ENCODE measurements at regions not wholly inside any gene's neighbourhood (a gene's known extent, or its start where the extent isn't known, plus 50 kb on each side); places are given as distances from the start of the nearest gene placed in this dataset.
"Not testable (repeated sequence)": the region's sequence is repeated elsewhere in the genome, so short reads cannot be mapped to it uniquely, and the experiment has no call there.

DNA sequence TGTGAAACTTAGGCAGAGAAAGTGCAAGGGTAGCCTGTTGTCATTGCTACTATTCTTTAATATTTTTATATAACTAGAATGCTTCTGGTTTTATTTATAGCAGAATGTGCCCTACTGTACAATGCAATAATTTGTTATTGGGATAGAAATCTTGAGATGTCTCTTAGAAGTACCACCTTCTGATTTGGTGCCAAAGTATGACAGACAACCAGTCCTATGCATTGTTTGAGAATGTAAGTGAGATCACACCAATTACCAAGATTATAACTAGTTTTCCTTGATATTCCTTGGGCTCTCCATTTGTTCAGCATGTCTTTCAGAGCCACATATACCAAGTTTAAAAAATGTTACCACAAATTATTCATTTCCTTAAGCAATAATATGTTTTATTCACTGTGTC is 399.7 kb downstream of the CPS1 start:
- no peak for DNase-seq (ENCODE audit: low read depth)

DNA sequence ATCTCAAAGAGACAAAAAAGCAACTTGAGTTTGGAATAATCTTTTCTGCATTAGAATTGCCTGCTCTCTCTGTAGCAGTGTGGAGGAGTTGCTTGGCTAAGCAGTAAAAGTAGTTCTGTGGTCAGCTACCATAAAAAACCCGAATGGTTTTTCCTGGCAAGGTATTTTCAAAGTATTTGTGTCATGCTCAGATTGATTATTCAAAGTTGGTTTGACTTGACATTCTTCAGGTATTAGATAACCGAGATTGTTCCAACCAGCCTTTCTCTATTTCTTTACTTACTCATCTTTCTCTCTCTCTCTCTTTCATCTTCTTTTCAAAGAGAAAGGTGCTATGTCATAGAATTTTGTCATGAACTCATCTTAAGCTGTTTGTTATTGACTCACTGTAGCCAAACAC is 404.9 kb downstream of the CPS1 start:
- no peak for DNase-seq (ENCODE audit: low read depth)

DNA sequence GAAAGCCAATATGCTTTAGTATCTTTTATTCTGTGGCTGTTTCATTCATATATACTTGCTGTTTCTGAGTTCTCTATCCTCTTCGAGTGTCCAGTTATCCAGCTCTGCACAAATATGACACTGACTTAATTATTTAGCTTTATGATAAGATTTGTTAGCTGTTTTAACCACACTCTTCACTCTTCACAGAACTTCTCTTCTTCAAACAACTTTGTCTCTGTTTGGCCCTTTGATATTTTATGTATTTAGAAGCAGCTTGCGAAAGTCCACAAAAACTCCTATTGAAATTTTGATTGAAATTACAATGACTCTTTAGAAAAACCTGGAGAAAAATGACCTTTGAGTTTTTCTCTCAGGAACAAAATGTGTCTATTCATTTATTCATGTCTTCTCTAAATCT is 407.0 kb downstream of the CPS1 start:
- DNase-seq (ENCODE audit: low read depth): no peak

DNA sequence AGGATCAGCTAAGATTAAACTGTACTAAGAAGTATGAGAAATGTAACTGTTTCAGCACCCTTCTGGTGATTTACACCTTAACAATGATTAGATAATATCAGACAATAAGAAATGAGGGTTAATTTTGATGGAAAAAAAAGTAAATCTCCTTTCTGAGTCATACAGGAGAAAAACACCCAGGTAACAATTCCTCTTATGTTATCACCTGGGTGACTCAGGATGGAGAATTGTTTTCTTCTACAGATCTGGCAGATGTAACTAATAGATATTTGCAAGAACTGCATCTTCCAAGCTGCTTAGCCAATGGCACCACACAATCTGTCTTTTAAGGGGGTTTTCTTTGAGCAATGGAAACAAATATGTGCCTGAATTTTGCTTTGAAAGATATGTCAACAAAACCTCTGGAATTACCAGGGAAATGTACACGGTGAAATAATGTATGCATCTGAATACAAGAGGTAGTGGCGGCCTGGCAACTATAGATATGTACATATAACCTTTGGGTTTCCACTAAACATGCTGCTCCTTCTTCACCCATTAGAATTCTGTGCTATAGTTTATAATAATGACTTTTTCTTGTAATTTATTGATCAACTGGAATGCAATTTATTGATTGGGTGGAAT is 407.9 kb downstream of the CPS1 start:
- no peak for DNase-seq (ENCODE audit: low read depth)

DNA sequence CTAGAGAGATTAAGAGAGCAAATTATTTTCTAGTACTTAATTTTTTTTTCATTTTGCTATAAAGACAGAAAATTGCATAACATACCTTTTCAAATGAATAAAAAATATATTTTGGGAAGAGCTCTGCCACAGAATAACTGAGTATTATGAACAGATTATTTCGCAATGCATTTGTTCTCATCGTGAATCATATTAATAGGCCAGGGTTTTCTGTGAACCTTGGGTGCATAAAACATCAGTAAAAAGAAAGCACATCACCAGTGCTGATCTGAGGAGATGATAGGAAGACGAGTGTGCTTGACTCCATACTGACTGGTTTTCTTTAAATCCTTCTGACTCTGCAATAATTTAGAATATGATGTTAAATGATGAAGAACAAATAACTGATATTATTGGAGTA is 409.1 kb downstream of the CPS1 start:
- DNase-seq (ENCODE audit: low read depth): peak; percentile 9

DNA sequence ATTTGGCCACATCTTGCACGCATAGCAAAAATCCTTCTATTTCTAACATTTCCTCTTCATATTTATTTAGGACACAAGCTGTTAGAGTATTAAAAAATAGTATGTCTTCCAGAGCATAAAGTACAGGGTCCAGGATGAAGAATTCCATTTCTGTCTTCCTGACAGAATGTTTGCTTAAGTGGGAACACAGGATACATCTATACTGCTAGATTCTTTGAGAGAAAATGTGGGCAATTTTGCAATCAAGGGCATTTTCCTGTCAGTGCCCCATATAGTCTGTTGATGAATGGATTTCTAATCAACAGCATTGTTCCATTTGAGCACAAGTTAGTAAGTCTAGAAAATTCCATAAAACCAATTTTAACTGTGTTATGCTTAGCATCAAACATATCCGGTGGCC is 409.9 kb downstream of the CPS1 start:
- no peak for DNase-seq (ENCODE audit: low read depth)

DNA sequence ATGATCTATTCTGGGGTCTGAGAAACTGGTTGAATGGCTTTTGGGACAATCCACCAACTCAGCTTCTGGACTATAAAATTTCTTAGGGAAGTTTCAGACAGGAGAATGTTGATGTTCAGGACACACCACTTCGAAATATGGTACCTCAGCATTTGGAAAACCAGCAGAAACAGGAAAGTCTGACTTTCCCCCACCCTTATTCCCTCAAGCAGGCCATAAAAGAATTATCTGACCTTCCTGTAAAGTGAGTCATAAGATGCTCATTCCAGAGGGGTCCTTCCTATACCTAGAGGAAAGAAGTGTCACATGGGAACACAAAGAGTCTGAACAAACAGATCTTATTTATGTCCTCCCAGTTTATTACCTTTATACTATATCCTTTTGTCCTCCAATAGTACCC is 415.0 kb downstream of the CPS1 start:
- no peak for DNase-seq (ENCODE audit: low read depth)

DNA sequence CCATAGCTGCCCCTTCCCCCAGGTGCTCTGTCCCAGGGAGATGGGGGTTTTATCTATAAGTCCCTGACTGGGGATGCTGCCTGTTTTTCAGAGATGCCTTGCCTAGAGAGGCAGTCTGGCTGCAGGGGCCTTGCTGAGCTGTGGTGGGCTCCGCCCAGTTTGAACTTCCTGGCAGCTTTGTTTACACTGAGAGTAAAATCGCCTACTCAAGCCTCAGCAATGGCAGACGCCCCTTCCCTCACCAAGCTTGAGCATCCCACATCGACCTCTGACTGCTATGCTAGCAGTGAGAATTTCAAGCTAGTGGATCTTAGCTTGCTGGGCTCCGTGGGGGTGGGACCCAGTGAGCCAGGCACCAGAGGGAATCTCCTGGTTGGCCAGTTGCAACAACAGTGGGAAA is 430.4 kb downstream of the CPS1 start:
- not testable (repeated sequence) for DNase-seq (ENCODE audit: low read depth)

DNA sequence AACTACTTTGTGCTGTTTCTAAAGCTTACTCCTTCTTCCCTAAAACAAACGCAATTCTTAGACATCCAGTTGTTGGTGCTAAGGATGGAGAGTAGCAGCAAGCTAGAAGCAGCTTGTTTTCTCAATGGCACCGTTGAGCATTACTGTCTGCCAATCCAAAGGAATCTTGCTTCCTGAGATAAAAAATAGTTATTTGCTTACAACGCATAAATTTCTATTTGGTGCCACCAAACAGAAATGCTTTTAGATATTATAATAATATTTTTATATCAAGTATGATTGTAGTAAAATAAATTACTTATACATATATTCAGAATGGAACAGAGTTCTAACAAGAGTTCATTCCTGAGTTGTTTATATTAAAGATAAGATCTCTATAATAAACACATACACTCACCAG is 434.7 kb downstream of the CPS1 start:
- DNase-seq (ENCODE audit: low read depth): no peak

DNA sequence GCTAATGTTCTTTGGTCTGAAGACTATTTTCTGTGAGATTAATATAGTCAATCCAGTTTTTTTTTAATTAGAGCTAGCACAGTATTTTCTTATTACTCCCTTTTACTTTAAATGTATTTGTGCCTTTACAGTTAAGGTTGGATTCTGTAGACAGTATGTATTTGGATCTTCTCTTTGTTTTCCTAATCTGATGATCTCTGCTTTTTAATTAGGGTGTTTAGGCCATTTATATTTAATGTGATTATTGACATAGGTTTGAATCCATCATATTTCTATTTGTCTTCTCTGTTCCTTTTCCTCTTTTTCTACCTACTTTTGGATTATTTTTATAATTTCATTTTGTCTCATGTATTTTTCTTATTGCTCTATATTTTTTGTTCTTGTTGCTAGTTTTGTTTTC is 437.7 kb downstream of the CPS1 start:
- DNase-seq (ENCODE audit: low read depth): no peak

DNA sequence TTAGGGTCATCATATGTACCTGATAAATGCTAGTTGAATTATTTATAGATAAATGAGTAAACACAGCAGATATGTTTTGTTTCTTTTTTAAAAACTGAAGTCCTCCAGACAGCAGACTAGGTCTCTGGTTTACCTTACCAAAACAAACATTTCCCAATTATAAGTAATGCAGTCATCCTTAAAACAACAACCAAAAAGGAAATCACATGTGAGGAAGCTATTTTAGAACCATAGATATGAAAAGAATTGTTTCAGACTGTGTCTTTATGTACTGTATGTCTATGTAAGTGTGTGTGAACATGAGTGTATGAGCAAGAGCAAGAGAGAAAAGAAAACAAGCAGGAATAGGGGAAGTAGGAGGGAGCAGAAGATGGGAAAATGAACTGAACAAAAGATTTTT is 441.0 kb downstream of the CPS1 start:
- DNase-seq (ENCODE audit: low read depth): no peak

DNA sequence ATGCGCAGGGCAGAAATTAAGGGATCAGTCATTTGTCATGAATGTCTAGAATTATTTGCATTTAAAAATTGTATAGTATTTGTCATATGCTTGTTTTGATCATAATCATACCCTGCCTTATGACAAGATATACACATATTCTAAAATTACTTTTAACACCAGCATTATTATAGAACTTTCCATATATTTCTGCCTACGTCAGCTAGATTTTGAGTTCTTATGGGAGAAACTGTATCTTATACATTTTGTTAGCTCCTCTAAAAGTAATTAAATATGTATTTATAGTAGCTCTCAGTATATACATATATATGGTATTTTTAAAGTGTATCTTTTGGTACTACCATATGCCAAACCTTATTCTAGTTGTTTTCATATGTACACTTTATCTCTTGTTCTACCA is 441.9 kb downstream of the CPS1 start:
- no peak for DNase-seq (ENCODE audit: low read depth)

DNA sequence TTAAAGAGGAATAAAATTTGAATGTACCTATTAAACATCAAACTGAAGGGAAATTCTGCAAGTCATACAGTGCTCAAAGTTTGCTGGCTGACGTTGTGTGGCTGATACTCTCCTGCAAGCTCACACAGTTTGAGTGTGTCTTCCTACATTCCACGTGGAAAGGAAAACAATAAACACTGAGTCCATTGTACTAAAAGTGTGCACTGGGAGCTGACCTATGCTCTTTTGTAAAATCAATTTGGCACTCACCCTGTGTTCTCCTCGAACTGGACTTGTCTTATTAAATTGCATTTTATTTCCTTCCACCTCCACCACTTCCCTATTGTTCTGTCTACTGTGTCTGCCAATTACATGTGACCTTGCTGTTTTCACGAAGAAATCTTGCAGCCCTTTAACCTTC is 458.0 kb downstream of the CPS1 start:
- no peak for DNase-seq (ENCODE audit: low read depth)

DNA sequence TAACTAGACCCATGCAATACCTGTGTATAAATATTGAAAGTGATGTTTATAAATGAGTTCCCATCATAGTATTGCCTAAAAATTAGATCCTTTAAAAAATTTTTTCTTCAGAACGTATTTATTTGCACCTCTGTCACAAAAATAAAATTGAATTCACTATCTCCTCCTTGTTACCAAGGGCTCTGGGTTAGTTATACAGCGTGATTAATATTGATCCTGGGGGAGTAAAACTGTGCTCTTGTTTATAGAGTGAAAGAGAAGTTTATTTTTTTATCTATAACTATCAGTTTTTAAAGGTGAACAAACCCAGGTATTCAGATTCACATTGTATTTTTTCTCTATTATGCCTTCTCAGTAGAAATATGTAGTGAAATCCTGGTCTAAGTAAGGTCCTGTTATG is 458.5 kb downstream of the CPS1 start:
- DNase-seq (ENCODE audit: low read depth): no peak

DNA sequence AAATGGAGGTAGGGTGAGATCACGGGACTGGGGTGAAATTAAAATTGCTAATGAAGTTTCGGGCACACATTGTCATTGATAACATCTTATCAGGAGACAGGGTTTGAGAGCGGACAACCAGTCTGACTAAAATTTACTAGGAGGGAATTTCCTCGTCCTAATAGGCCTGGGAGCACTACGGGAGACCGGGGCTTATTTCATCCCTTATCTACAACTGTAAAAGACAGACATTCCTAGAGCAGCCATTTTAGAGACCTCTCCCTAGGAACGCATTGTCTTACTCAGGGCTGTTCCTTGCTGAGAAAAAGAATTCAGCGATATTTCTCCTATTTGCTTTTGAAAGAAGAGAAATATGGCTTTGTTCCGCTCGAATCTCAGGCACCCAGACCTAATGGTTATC is 468.7 kb downstream of the CPS1 start:
- not testable (repeated sequence) for DNase-seq (ENCODE audit: low read depth)

DNA sequence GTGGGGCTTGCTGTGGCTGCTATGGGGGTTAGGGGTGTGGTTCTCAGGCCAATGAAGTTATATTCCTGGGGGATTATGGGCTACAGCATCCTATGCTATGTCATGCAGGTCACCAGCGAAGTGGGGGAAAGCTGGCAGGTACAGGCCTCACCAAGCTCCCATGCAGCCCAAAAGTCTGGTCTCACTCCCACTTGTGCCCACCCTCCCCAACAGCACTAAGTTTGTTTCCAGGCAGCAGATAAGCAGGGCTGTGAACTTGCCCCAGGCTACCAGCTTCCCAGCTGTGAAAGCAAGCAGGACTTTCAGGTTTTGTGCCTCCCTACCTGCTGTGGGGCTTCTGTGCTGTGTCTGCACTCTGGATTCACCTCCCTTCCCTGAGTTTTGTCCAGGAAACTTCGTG is 469.7 kb downstream of the CPS1 start:
- DNase-seq (ENCODE audit: low read depth): no peak

DNA sequence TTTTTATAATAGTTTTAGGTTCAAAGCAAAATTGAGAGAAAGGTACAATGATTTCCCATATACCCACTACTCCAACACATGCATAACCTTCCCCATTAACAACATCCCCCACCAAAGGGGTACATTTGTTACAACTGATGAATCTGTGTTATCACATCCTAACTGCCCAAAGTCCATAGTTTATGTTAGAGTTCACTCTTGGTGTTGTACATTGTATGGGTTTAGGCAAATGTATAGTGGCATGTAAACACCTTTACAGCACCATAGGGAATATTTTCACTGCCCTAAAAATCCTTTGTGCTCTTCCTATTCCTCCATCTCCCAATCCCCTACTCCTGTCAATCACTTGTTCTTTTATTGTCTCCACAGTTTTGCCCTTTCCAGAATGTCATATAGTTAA is 471.6 kb downstream of the CPS1 start:
- no peak for DNase-seq (ENCODE audit: low read depth)

DNA sequence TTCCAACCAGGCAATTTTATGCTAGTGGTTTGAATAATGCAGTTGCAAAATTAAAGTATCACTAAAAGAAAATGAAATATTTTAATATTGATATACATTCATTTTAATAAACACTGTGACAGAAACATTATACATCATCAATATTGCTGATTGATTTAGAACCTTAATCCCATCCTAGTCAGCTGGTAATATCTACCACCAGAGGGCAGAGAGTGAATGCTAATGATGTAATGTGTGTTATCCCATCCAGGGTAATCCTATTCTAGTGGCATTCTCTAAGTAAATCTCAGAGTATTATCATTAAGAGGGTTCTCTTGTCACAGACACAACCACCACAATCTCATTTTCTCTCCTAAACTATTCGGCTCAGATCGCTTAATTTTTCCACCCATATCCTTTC is 477.4 kb downstream of the CPS1 start:
- peak; percentile 2 for DNase-seq (ENCODE audit: low read depth)

DNA sequence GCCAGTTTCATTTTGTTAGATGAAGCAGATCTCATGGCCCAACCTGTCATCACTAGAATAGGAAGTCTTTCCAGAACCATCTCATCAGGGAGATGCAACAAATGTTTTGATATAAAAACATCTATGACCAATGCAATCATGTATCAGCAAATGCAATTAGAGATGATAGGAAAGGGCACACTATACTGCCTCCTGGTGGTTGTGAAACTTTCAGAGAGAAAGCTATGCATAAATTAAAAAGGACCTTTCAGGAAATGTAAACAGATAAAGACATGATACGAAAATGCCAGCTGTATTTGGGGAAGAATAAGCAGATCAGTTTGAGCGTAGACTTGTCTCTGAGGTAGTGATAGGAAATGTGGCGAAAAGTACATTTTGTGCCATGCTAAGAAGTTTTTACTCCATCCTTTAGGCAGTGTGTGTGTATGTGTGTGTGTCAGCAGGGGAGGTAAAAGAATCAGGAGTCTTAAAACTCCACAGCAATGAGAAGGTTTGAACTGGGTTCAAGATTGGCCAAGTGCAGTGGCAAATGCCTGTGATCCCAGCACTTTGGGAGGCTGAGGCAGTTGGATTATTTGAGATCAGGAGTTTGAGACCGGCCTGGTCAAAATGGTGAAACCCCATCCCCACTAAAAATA is 479.3 kb downstream of the CPS1 start:
- peak; percentile 27 for DNase-seq (ENCODE audit: low read depth)

DNA sequence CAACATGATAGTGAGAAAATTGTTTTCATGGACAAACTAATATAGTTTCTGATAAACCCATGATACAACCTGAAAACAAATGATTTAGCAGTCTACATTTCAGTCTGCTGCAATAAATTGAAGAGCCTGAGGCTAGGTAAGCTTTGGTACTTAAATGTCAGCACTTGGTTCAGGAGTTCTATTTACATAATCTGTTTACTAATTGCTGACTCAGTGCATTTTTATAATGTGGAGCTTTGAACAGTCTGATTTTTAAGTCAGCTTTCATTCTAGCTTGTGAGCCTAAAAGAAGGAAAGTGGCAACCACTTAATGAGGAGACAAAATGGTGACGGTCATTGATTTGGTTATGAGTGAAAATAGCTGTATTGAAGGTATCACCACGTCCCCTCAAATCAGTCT is 488.6 kb downstream of the CPS1 start:
- DNase-seq (ENCODE audit: low read depth): no peak

DNA sequence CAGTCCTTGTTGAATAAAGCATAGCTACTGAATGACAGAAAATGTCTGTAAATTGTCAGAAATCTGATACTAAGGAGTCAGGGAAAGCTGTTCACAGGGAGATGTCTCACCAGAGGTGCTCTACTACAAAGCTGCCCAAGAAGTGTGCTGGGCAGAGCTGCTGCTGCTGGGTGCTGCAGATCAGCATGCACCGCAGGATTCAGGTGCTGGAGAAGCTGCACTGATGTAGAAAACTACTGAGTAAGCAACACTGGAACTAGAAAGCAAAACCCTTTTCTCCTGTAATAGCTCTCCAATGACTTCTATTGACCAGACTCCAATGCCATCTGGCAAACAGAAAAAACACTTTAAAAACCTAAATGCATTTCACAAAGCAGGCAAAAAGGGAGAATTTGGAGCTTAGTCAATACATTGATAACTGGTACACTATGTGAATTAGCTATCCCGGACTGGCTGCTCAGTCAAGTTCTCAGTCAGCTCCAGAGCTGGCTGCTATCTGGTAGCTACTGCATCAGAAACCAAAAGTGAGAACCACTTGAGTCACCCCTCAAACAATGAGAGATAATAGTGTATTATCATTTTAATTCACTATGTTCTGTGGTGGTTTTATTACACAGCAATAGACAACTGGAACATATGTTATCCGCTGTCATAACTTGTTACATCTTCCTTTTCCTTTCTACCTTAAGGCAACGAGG is 493.1 kb downstream of the CPS1 start:
- DNase-seq (ENCODE audit: low read depth): no peak

DNA sequence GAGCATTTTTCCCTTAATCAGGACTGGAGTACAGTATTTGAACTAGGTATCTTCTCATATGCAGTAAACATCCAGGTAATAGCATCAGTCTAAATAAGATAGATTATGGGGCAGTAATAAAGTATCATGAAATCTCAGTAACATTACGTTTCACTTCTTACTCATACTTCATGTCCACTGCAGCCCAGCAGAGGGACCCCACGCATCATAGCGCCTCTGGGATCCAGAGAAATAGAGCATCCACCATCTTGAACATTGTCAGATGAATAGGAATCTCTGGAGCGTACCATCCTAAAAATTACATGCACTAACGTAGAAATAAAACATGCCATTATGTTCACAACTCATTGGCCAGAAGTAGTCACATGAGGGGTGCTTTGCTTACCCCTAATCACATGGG is 499.0 kb downstream of the CPS1 start:
- DNase-seq (ENCODE audit: low read depth): peak; percentile 18

DNA sequence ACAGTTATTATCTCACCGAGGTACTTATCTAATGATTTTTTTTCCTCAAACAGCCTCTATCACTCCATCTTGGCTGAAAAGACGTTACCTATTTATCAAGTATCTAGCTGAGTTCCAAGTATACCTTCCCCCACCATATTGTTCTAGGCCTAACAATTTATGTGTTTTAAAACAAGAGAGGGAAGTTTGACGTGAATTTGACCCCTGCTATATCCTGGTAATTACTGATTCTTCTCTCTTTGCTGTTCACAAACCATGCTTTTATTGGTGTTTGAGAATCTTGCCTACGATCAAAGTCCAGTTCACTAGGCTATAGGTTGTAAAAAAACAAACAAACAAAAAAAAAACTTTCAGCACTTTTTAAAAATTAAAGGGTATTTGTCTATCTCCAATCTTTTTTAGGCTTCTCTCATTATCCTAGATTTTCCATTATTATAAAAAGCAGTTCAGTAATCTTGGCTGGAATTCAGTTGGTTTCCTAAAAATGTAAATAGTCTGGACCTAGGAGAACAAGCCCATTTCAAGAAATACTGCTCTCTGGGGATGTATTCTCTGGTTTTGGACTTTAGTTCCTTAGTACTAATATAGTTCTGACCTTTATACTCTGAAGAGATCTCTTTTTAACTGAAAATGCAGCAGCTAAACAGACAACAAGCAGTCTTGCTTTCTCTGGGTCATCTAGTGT is 505.4 kb downstream of the CPS1 start:
- no peak for DNase-seq (ENCODE audit: low read depth)
